ENCODE measurements at regions not wholly inside any gene's neighbourhood (a gene's known extent, or its start where the extent isn't known, plus 50 kb on each side); places are given as distances from the start of the nearest gene placed in this dataset.

GRCh38 chr5:106028314-106028713, 1642.4 kb downstream of the EFNA5 start:
- TF ChIP-seq CTCF (IDR thresholded peaks at IDR 0.05 in 4 of 5, conservative IDR thresholded peaks at IDR 0.05 in 1 of 5), result no peak
- TF ChIP-seq POLR2A (IDR thresholded peaks at IDR 0.05), result no peak
